HL-60 (cell line): ENCODE measurements at regions not wholly inside any gene's neighbourhood (a gene's known extent, or its start where the extent isn't known, plus 50 kb on each side); places are given as distances from the start of the nearest gene placed in this dataset.

ENCODE experiments used
- DNase-seq, 2 experiments: peaks; one replicate each; pipeline ENCODE4 v3.0.0-alpha.2; 2010 to 2020; ENCODE audit warnings: low read depth in 1 of 2, low spot score in 1 of 2
- H3K27ac ChIP-seq: fragments of 250-450 bp; sonication (Bioruptor Pico); replicated peaks from 2 replicates; pipeline ENCODE4 v1.5.1; 2020; ENCODE audit warnings: mild to moderate bottlenecking, moderate library complexity
- H3K27me3 ChIP-seq: fragments of 250-450 bp; sonication (Bioruptor Pico); 2 replicates; pipeline ENCODE4 v1.5.1; 2021; ENCODE audit warnings: mild to moderate bottlenecking, moderate library complexity; ENCODE audit not compliant: insufficient read depth, poor library complexity, severe bottlenecking
- H3K4me3 ChIP-seq: replicated peaks from 2 replicates; pipeline ENCODE4 v1.5.1; 2011; ENCODE audit warnings: mild to moderate bottlenecking, control low read depth, low read length; ENCODE audit not compliant: insufficient read depth
- GABPA ChIP-seq: IDR thresholded peaks from 2 replicates; pipeline ENCODE4 v1.6.1; 2012; ENCODE audit warnings: low read depth
- POLR2AphosphoS5 ChIP-seq: IDR thresholded peaks from 2 replicates; pipeline ENCODE4 v1.6.1; 2012; ENCODE audit warnings: low read depth
- REST ChIP-seq: IDR thresholded peaks from 2 replicates; pipeline ENCODE4 v1.6.1; 2012; ENCODE audit warnings: low read depth; ENCODE audit not compliant: insufficient replicate concordance
- SPI1 ChIP-seq: IDR thresholded peaks from 2 replicates; pipeline ENCODE4 v1.6.1; 2012; ENCODE audit warnings: low read depth, mild to moderate bottlenecking, borderline replicate concordance
- TF ChIP-seq, protein P1 (sequence below): IDR thresholded peaks from one replicate; pipeline ENCODE4 v1.5.1; 2011; ENCODE audit warnings: low read length, control low read depth, inconsistent platforms; ENCODE audit not compliant: insufficient read depth

DNA sequence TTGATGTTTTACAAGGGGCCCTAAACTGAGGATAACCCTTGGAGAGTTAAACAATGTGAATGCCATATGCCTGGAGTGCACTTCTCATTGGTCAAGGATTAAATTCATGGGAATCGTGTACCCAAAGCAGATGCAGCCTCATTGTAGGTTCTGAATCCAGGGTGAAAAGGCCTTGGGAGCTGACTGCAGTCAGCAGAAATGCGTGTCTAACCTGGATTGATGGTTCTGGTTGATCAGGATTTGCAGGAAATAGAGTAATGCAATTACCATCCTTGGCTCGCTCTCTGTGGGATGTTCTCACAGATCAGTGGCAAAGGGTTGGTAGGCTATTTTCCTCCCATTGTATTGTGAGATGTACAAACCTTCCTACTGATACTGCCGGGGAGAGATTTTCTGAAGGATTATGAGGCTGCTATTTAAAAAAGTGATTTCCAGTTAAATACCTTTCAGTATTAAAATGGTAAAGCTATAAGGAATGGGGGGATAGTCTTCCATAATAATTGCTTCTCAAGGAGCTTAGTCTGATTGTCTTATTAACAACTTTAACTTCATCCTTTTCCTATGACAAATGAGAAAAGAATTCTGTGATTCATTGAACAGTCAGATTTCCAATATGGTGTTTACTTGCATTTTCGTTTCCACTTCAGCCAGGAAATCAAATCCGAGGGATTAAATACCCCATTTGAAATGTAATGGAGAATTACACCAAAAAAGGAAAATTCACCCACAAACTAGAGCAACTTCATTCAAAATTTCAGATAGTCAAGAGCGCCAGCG, 1028.1 kb upstream of the EEF2KMT start:
- DNase-seq = no peak
- H3K27me3 ChIP-seq = no peaks in the 10 kb centered on the region
- TF ChIP-seq, protein P1, sequence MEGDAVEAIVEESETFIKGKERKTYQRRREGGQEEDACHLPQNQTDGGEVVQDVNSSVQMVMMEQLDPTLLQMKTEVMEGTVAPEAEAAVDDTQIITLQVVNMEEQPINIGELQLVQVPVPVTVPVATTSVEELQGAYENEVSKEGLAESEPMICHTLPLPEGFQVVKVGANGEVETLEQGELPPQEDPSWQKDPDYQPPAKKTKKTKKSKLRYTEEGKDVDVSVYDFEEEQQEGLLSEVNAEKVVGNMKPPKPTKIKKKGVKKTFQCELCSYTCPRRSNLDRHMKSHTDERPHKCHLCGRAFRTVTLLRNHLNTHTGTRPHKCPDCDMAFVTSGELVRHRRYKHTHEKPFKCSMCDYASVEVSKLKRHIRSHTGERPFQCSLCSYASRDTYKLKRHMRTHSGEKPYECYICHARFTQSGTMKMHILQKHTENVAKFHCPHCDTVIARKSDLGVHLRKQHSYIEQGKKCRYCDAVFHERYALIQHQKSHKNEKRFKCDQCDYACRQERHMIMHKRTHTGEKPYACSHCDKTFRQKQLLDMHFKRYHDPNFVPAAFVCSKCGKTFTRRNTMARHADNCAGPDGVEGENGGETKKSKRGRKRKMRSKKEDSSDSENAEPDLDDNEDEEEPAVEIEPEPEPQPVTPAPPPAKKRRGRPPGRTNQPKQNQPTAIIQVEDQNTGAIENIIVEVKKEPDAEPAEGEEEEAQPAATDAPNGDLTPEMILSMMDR = no peak
- TF ChIP-seq REST (no peak), GABPA (no peak), POLR2AphosphoS5 (no peak), SPI1 (no peak)
- no peak overlapping the region for H3K27ac ChIP-seq
- H3K4me3 ChIP-seq = no peak overlapping the region

GRCh38 chr16:6124136-6124535, 1026.5 kb upstream of the EEF2KMT start:
- Histone ChIP-seq H3K27me3 (no peaks in the 10 kb centered on the region), H3K4me3 (no peak overlapping the region), H3K27ac (no peak overlapping the region)
- no peak for DNase-seq
- no peak for TF ChIP-seq POLR2AphosphoS5
- TF ChIP-seq GABPA = no peak
- no peak for TF ChIP-seq SPI1
- TF ChIP-seq REST = no peak
- TF ChIP-seq, protein P1 = no peak

- H3K27ac ChIP-seq = no peak overlapping the region
- no peaks in the 10 kb centered on the region for H3K27me3 ChIP-seq
- no peak overlapping the region for H3K4me3 ChIP-seq
- no peak for DNase-seq
- TF ChIP-seq REST = no peak
- no peak for TF ChIP-seq SPI1
- TF ChIP-seq, protein P1 = no peak
- no peak for TF ChIP-seq GABPA
- no peak for TF ChIP-seq POLR2AphosphoS5
Observed at GRCh38 chr16:6122401-6122800, 1024.8 kb upstream of the EEF2KMT start.
